Pancreas (tissue), 10 donors: ENCODE measurements at regions not wholly inside any gene's neighbourhood (a gene's known extent, or its start where the extent isn't known, plus 50 kb on each side); places are given as distances from the start of the nearest gene placed in this dataset.
"Not testable (repeated sequence)": the region's sequence is repeated elsewhere in the genome, so short reads cannot be mapped to it uniquely, and the experiment has no call there.

Source experiments
- ATAC-seq, 4 donors: fragments of 200-7000 bp; cut with Tn5 transposase; one replicate each; pipeline versions ENCODE4 v1.8.0 to v1.9.1; 2020; ENCODE audit warnings: mild to moderate bottlenecking in 4 of 4, moderate library complexity in 4 of 4
- DNase-seq, 6 donors: peaks; one replicate each; pipeline ENCODE4 v3.0.0-alpha.2; 2020
- FAIRE-seq: peaks from 2 replicates; lab custom pipeline; 2012; peaks lifted over from hg19 to GRCh38; lab: Jason Lieb, UNC
- H3K27ac ChIP-seq, 4 donors: fragments of 200-600 bp; sonication (generic); 1 replicate in 3 of 4; 2 replicates in 1 of 4; pipeline versions ENCODE4 v1.5.0 to v1.8.0; 2020
- H3K27me3 ChIP-seq, 4 donors: fragments of 200-600 bp; one replicate each; pipeline ENCODE4 v1.8.0; 2021
- H3K36me3 ChIP-seq, 3 donors: fragments of 200-600 bp; sonication (generic) in 1 of 3; one replicate each; pipeline versions ENCODE4 v1.5.0 to v1.8.0; 2020 to 2021
- H3K4me1 ChIP-seq, 3 donors: fragments of 200-600 bp; one replicate each; pipeline ENCODE4 v1.8.0; 2021
- H3K4me3 ChIP-seq, 4 donors: fragments of 200-600 bp; sonication (generic) in 2 of 4; one replicate each; pipeline versions ENCODE4 v1.5.0 to v1.8.0; 2020 to 2021
- H3K9me3 ChIP-seq, 4 donors: fragments of 200-600 bp; one replicate each; pipeline ENCODE4 v1.8.0; 2021
- CTCF ChIP-seq, 4 donors: fragments of 200-600 bp; sonication (generic) in 3 of 4; IDR thresholded peaks; one replicate each; pipeline versions ENCODE4 v1.5.0 to v1.8.0; 2021; ENCODE audit warnings: antibody characterized with exemption in 4 of 4
- WGBS, 2 donors: extraction: QIAGEN DNeasy Blood & Tissue Kit; methylation state at CpG; one replicate each; pipeline ENCODE4 v1.1.7; 2013; 5-methylcytosine and 5-hydroxymethylcytosine counted together
- intact Hi-C, 3 donors: fragments of 100-400 bp; cut with DNase I; formaldehyde crosslinking; loops; one replicate each; pipeline versions ENCODE4 v1.11.1 to v1.14.2; 2022
- donor health status: healthy with polysubstance abuse.
- donor health status: DM: no; HTN: no; CAD: no; lungs with moderate emphysema.
- donor health status: DM: no; HTN: no; CAD: no.
- donor health status: control.
- donor health status: control.
- donor health status: Bipolar disorder and iron deficiency.
- donor health status: DM: yes; HTN: yes; CAD: no.
- donor health status: DM: no; HTN: no; CAD: no.
- donor health status: DM: no; HTN: no; CAD: no.
- donor health status: DM: yes; HTN: yes; CAD: no.

GRCh38 chr18:75691483-75691882 lies 264.0 kb upstream of the SMIM21 start:
- Histone ChIP-seq H3K9me3 (no peaks in the 10 kb centered on the region), H3K4me1 (no peaks in the 10 kb centered on the region), H3K27ac (no peak overlapping the region), H3K4me3 (no peak overlapping the region), H3K36me3 (no peaks in the 10 kb centered on the region), H3K27me3 (peaks cover 0 to 5% (median 0%) of the 10 kb centered on the region in 4 donors)
- DNase-seq (no peak), ATAC-seq (no peak), FAIRE-seq (no peak)
- intact Hi-C loops = no loop called here
- no peak for TF ChIP-seq CTCF (IDR thresholded peaks at IDR 0.05)
- 76 to 81% methylated on average over 8 of the region's 8 CpGs for WGBS, 2 donors

- H3K36me3 ChIP-seq, H3K4me3 ChIP-seq, H3K27ac ChIP-seq, ATAC-seq, intact Hi-C loops, FAIRE-seq, H3K4me1 ChIP-seq, DNase-seq, H3K9me3 ChIP-seq, H3K27me3 ChIP-seq: not testable (repeated sequence)
- 85 to 95% methylated on average over 3 of the region's 3 CpGs for WGBS, 2 donors
Observed at GRCh38 chr18:75690283-75690682, 262.8 kb upstream of the SMIM21 start.

GRCh38 chr18:75687626-75688025 lies 260.1 kb upstream of the SMIM21 start:
- no peak for FAIRE-seq
- WGBS, 2 donors = 67 to 83% methylated on average over 2 of the region's 2 CpGs

GRCh38 chr18:75683426-75683825 lies 255.9 kb upstream of the SMIM21 start:
- 83 to 87% methylated on average over 8 of the region's 8 CpGs for WGBS, 2 donors
- intact Hi-C loops = no loop called here
- ATAC-seq (no peak), FAIRE-seq (no peak), DNase-seq (no peak)
- peaks cover 0 to under 1% (median 0%) of the 10 kb centered on the region in 3 donors for H3K4me1 ChIP-seq
- no peak overlapping the region for H3K4me3 ChIP-seq
- H3K27me3 ChIP-seq = no peaks in the 10 kb centered on the region
- H3K9me3 ChIP-seq = no peaks in the 10 kb centered on the region
- no peaks in the 10 kb centered on the region for H3K36me3 ChIP-seq
- no peak overlapping the region for H3K27ac ChIP-seq
- TF ChIP-seq CTCF (IDR thresholded peaks at IDR 0.05) = no peak

More at GRCh38 chr18:75687626-75688025, 260.1 kb upstream of the SMIM21 start:
- DNase-seq (no peak), ATAC-seq (no peak)
- no peaks in the 10 kb centered on the region for H3K9me3 ChIP-seq
- H3K4me1 ChIP-seq = no peaks in the 10 kb centered on the region
- TF ChIP-seq CTCF (IDR thresholded peaks at IDR 0.05) = no peak
- H3K27me3 ChIP-seq = peaks cover 0 to 5% (median 0%) of the 10 kb centered on the region in 4 donors
- H3K27ac ChIP-seq = no peak overlapping the region
- no peak overlapping the region for H3K4me3 ChIP-seq
- no peaks in the 10 kb centered on the region for H3K36me3 ChIP-seq
- intact Hi-C loops = no loop called here

GRCh38 chr18:75681538-75682115 lies 254.1 kb upstream of the SMIM21 start:
- no peak overlapping the region for H3K27ac ChIP-seq
- no peaks in the 10 kb centered on the region for H3K36me3 ChIP-seq
- H3K9me3 ChIP-seq = no peaks in the 10 kb centered on the region
- intact Hi-C loops = no loop called here
- TF ChIP-seq CTCF (IDR thresholded peaks at IDR 0.05) = no peak
- ATAC-seq = no peak
- H3K4me1 ChIP-seq = peaks cover 0 to 9% (median 0%) of the 10 kb centered on the region in 3 donors
- no peak for FAIRE-seq
- H3K4me3 ChIP-seq = no peak overlapping the region
- 80% methylated on average over 7 of the region's 7 CpGs for WGBS, 2 donors
- H3K27me3 ChIP-seq = no peaks in the 10 kb centered on the region
- no peak for DNase-seq
